ENCODE measurements at regions not wholly inside any gene's neighbourhood (a gene's known extent, or its start where the extent isn't known, plus 50 kb on each side); places are given as distances from the start of the nearest gene placed in this dataset.

DNA sequence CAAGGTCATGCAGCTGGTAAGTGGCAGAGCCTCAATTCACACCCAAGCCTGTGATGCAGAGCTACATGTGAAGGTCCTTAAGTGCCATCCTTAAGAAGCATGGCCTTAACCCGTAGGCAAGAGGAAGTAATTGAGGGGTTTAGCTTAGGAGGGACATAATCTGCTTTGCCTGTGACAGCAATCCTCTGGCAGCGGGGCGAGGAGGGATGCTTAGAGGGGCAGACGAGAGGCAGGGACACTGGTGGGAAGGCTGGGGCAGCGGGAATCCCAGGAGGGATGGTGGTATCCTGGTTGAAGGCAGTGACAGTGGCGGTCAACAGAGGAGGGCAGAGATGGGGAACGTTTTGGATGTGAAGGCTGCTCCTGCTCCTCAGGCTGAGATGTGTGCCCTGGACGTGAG, 88.1 kb downstream of the EFNB1 start:
- ATAC-seq (no peak), DNase-seq (no peak)
- intact Hi-C loops (cut with micrococcal nuclease), result no loop called here

DNA sequence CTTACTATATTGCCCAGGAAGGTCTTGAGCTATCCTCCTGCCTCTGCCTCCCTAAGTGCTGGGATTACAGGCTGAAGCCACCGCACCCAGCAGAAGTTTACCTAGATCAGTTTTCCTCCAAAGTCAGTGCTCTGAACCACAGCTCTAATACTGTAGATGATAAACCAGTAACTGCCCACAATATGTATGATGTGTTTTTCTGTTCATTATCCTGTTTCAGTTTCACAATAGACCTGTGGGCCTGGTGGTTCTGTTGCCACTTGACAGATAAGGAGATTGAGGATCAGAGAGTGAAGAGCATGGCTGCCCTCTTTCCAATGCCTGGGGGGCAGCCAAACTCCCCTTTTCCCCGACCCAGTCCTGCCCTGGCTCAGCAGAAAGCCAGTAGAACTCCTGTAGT, 87.0 kb downstream of the EFNB1 start:
- ATAC-seq, result no peak
- intact Hi-C loops (cut with micrococcal nuclease), result no loop called here
- DNase-seq, result no peak

DNA sequence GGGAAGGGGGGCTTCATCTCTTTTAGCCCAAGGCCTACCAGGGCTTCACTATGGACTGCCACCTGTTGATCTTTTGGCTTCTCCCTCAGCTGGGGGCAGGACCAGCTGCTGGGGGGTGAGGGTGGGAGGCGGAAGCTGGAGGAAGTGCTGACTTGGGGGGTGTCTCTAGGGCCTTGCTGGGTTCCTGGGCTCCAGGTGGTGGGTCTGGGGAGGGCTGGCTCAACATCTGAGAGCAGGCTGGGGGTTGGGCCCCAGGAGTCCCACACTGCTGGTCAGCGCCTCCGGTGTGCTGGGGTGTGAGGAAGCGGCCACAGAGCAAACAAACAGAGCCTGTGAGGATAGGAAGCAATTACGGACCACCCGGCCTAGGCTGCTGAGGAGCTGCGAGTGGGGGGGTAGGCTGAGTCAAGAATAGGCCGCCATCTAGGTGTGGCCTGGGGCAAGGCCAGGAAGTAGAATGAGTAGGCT, 85.7 kb downstream of the EFNB1 start:
- intact Hi-C loops (cut with micrococcal nuclease), result no loop called here
- DNase-seq (no peak), ATAC-seq (no peak)

DNA sequence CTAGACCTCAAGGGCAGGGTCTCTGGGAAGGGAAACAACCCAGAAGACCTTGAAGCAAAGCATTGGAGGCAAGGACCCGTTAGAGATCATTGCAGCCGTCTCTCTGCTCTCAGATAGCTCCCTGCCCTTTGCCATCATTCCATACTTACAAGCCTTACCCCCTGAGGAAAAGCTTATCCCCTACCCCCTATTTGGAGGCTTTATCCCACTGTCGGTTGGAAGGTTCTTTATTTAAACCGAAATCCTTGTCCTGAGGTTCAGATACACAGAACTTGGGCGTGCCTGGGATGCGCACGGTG, 84.4 kb downstream of the EFNB1 start:
- intact Hi-C loops (cut with micrococcal nuclease), result no loop called here
- DNase-seq, result no peak
- ATAC-seq, result no peak

DNA sequence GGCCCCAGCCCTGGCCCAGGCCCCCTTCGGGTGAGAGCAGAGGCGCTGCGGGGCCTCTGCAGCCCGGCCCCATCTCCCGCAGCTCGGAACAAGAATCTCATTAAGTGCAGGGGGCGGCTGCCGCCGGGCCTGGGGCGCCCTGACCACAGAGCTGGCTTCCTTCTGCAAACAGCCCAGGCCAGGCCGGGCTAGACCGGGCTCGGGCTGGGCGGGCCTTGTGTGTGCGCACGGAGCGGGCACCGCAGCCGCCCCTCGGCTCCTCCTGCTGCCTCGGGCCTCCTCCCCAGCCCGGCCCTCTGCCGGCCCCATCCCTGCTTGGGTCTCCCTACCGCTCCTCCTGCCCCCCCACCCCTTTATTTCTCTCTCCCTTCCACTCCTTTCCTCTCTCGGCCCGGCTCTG, 83.3 kb downstream of the EFNB1 start:
- intact Hi-C loops (cut with micrococcal nuclease), result no loop called here
- DNase-seq, result no peak
- peak; percentile 27 for ATAC-seq

DNA sequence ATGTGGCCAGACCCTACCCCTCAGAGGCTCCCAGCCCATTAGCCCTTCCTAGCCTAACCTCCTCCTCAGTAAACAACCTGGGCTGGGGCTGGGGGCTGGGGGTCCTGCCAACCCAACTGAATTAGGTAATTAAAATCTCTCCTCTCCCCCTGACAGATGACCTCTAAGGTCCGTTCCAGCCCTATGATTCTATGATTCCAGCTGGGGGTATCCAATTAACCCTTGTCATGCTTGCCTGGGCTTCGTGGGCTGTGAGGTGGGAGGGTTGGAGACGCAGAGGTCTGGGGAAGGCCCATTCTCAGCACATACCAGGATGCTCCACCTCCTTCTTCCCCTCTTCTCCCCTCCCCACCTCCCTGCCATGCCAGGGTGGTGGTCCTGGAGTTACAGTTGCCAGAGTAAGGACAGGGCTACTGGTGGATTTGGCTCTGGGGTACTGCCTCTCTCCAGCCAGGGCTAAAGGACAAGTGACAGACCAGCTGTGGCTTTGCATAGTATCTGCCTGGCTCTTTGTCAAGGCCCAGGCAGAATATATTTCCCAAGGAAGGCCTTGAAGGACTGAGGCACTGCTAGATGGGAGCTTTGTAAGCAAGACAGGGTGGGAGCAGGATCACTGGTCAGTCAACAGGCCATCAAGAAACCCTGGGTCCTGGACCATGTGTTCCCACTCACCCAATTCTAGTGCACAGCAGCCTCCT, 82.1 kb downstream of the EFNB1 start:
- DNase-seq, result no peak
- intact Hi-C loops (cut with micrococcal nuclease), result no loop called here
- no peak for ATAC-seq

DNA sequence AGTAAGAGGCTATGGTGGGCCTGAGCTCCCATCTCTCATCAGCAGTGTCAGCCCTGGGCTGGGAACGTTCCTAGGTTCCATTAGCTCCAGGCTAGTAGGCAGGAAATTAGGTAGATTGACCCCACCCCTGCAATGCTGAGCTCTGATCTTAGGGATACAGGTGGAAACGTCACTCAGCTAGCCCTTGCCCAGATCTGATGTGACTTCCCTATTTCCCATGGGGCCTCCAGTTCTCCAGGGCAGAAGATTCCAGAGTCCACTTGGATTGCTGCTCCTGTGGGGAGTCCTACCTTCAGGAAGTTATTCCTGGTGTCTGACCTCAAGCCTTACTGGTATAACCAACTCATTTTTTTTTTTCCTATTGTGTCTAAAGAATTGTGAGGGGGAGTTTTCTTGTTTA, 81.1 kb downstream of the EFNB1 start:
- ATAC-seq, result no peak
- intact Hi-C loops (cut with micrococcal nuclease), result no loop called here
- no peak for DNase-seq

DNA sequence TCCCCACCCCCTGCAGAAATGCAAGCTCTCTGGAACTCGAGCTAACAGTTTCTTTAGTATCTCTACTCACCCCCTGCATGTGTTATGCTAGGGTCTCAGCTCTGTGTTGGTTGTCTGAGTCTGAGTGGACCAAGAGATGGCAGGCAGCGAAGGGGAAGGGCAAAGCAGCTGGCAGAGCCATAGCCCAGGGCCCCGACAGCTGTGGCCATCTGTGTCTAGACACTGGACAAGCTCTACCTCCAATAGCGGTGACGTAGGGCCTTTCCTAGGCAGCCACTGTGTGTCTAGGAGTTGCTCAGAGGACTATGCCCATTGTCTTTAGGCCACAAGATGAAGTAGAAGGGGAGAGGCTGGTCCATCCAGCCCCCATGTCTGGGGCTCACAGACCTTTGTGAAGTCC, 79.2 kb downstream of the EFNB1 start:
- DNase-seq, result no peak
- intact Hi-C loops (cut with micrococcal nuclease), result no loop called here
- no peak for ATAC-seq

DNA sequence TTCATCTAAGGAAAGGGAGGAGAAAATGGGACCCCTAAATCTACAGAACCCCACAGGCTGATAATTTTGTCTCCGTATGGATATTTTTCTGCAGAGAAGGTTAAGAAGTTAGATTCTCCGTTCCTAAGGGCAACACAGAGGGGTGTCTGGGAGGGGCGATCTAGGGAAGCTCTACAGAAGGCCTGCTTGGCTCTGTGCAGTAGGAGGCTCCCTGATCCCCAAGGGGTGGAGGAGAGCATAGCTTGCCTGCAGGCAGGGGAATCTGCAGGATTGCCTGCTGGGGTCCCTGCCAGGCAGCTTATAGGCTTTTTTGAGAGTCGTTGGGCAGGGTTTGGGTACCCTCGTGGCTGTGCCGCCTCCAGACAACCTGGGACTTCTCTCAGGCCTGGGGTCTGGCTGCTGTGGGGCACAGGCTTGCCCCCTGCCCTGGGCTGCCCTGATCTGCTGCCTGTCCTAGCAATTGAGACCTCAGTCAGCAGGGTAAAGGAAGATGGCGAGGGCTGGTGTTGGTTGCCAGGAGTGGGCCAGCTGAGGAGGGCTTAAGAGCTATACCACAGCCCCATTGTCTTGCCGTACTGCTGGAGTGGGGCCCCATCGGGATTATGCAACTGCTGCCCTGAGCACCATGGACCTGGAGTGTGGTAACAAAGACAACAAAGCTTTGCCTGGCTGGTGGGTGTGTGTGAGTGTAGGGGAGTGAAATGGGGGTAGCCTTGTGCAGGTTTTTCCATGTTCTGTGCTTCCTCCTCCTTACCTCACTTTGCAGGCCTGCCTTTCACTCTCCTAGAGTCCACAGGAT, 74.1 kb downstream of the EFNB1 start:
- ATAC-seq, result no peak
- intact Hi-C loops (cut with micrococcal nuclease), result no loop called here
- DNase-seq, result no peak

DNA sequence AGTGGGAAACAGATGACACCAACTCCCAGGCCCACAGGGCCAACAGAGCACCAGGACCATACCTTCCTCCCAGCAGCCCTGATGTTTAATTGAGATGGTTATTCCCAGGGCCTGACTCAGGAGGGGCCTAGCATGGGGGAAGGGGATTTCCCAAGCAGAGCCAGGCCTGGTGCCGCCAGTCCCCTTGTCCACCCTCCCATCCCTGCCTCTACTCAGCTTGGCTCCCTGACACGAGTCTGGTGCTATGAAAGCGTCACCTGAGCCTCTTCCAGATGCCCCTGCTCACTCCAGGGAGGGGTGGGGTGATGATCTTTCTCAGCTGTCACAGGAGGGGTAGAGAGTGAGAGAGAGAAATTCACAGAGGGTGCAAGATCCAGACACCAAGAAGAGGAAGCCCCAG, 72.7 kb downstream of the EFNB1 start:
- intact Hi-C loops (cut with micrococcal nuclease), result no loop called here
- DNase-seq (no peak), ATAC-seq (peak; percentile 53)

DNA sequence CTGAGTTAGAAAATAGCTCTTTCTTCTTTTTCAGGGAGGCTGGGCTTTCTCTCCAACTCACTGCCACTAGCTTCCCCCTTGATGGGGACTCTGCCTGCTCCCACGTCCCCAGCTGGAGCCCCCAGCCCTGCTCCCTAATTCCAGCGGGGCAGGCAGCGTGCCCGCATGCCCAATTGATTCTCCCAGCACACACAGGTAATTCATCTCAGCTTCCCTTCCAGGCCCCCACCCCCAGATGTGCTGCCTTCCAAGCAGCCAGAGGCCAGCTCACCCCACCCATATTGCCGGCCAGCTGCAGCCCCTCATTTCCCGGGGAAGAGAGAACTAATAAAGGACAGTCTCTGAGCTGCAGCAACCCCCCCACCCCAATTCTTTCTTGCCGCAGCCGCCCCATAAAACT, 69.8 kb downstream of the EFNB1 start:
- DNase-seq (no peak), ATAC-seq (no peak)
- intact Hi-C loops (cut with micrococcal nuclease), result loop anchor here (10.0 kb wide), 1 partner anchor 64 kb away; no protein-coding TSS in a partner anchor

DNA sequence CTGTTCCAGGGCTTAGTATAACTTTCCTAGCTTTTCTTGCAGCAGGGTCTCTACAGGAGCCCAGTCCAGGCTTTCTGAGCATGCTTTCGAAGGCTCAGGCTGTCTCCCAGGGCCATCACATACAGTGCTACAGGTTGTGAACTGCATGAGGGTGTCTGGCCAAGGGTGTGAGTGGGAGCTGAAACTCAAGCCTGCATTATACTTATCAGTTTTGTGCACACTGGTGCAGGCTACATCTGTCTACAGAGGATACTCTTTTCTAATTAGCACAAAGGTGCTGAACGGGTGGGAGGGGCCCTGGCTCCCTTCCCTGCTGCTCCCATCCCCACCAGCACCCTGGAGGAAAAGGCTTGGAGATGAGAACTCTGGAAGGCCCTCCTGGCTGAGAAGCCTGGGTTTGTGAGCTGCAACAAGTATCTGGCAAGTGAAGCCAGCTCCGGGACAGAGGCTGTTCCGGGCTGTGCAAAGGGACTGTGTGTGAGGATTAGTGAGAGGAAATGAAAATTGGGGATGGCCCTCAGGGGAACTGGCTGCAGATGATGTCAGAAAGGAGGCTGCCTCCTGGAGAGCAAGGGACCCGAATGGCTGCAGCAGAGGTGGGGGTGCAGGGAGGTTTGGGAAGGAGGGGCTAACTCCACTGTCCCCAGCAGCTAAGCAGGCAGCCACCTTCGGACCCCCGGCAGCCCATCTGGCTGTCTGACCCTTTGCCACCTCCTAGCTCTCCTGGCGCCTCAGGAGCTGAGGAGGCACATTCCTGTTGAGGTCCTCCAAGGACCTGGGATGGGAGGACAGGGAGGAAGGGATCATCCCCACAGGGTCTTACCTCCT, 68.5 kb downstream of the EFNB1 start:
- no peak for ATAC-seq
- intact Hi-C loops (cut with micrococcal nuclease), result loop anchor here (10.0 kb wide), 1 partner anchor 63 kb away; no protein-coding TSS in a partner anchor
- no peak for DNase-seq

DNA sequence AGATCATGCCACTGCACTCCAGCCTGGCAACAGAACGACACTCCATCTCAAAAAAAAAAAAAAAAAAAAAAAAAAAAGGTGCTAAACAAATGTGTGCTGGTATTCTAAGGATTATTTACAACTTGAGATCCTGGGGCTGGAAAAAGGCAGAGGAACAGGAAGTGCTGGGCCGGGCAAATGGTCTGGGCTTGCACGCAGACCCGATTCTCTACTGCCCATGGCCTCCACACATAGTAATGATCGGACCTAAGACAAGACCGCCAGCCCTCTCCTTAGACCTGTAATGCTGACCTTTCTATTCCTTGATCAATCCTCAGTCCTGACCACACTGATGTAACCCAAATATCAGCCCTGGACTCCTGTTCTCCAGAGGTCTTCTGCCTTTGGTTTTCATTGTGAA, 67.8 kb downstream of the EFNB1 start:
- intact Hi-C loops (cut with micrococcal nuclease), result loop anchor here (10.0 kb wide), 1 partner anchor 62 kb away; no protein-coding TSS in a partner anchor
- no peak for DNase-seq
- ATAC-seq, result no peak

DNA sequence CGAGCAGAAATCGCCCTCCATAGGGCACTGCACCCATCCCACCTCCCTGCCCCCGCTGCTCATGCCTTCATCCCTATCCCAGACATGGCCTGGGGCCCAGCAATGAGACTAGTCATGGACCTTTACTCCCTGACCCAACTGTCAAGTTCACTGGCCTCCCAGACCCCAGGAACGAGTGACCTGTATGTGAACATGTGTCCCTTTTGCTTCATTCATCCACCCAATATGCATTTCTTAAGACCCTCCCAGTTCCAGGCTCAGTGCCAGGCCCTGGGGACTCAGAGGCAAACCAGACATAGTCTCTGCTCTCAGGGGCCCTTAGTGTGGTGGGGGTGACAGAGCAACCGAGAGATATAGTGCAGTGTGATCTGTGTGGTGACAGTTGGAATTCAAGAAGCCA, 67.0 kb downstream of the EFNB1 start:
- ATAC-seq (no peak), DNase-seq (no peak)
- intact Hi-C loops (cut with micrococcal nuclease), result loop anchor here (10.0 kb wide), 1 partner anchor 61 kb away; no protein-coding TSS in a partner anchor

DNA sequence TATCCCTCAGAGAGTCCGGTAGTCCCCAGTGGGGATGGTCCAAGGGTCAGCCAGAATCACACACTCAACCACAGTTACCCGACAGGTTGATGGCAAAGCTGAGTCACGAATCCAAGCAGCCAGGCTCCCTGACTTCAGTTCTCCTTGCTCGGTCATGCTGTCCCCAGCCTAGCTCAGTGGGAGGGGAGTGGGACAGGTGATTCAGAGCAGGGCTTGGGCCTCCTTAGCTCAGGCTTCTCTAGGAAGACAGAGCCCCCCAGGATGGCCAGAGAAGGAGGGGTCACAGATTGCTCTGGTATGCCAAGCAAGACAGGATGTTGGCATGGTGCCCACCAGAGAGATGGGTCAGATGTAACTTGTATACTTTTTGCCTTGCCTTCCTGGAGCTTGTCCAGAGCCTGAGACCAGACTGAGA, 66.5 kb downstream of the EFNB1 start:
- intact Hi-C loops (cut with micrococcal nuclease), result loop anchor here (10.0 kb wide), 1 partner anchor 61 kb away; no protein-coding TSS in a partner anchor
- DNase-seq (peak; percentile 45), ATAC-seq (peak; percentile 60)

DNA sequence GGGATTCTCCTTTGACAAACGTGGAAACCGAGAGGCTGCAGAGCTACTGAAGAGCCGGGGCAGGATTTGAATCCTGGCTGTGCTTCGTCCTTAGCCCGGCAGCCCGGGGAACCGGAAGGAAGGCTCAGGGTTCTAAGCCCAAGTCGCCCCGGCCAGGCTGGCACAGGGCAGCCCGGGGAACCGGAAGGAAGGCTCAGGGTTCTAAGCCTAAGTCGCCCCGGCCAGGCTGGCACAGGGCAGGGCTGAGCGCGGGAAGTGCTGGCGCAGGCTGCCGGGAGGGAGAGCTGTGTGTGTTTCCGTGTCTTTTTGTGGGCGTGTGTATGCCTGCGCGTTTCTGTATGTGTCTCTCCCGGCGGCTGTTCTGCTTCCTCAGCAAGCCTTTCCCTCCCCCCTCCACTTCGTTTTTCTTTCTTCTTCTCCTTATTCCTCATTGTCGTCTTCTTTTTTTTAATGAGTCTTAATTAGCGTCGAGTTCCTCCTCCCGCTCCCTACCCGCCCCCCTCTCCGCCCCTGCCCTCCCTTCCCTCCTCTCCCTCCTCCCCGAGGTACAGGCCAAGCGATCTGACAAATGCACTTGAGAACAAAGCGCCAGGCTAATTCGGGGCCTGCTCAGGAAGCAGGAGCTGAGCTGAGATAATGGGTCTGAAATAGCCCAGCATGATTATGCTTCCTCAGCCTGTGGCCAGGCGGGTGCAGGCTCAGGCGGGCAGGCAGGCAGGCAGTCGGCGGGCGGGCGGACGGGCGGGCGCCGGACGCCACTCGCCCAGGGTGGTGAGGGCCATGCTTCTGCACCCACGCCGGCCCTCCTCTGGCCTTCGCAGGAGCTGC, 65.9 kb downstream of the EFNB1 start:
- ATAC-seq (peak; percentile 90), DNase-seq (peak; percentile 75)
- intact Hi-C loops (cut with micrococcal nuclease), result loop anchor here (10.0 kb wide), 1 partner anchor 60 kb away; no protein-coding TSS in a partner anchor

DNA sequence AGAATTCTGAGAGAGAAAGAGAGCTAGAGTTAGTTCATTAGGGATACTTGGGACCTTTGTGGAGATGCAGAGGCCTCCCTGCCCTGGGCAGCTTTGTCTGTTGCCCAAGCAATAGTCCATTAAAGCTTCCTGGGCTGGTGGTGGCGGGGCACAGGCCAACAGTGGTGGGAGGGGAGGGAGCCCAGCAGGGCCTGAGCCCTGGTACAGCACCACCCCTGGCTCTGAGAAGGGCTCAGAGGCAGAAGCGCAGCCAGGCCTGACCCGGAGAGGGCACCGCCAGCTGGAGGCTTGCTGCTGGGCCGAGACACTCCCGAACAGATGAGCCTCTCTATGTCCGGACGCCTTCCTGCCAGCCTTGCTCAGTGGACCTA, 65.3 kb downstream of the EFNB1 start:
- intact Hi-C loops (cut with micrococcal nuclease), result loop anchor here (10.0 kb wide), 1 partner anchor 59 kb away; no protein-coding TSS in a partner anchor
- ATAC-seq (peak; percentile 53), DNase-seq (peak; percentile 51)

DNA sequence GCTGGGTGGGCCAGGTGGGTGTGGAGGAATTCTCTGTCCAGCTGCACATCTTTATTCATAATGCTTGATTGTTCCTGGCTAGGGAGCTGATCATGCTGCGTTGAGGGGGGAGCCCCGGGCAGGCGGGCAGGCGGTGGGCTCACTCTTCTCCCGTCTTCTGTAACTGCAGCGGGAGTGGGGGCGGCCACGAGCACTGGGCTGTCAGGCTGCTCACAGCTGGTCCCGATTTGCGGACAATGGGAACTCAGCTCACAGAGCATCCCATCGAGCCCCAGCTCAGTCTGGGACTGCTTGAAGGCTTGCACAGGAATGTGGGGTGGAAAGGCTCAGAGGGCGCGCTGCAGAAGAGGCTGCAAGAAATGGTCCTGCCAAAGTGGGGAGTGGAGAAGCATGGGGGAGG, 63.8 kb downstream of the EFNB1 start:
- DNase-seq (no peak), ATAC-seq (no peak)
- intact Hi-C loops (cut with micrococcal nuclease), result loop anchor here (10.0 kb wide), 1 partner anchor 58 kb away; no protein-coding TSS in a partner anchor

DNA sequence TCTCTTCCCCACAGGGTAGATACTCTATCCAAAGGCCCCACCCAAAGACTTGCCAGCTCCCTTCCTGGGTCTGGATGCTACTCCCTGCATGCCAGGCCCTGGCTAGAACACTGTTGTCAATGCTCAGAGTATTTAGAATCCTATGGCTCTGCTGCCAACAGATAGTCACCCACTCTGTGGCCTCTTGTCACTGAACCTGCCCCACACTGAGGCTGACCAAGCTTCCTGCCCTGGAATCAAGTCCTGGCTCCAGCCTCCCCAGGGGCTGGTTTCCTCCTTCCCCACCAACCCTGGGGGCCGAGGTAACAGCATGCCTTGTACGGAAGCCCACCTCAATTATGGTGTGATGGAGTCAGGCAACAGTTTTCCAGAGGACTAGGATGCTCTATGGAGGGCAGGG, 63.3 kb downstream of the EFNB1 start:
- intact Hi-C loops (cut with micrococcal nuclease), result loop anchor here (10.0 kb wide), 1 partner anchor 57 kb away; no protein-coding TSS in a partner anchor
- ATAC-seq, result no peak
- DNase-seq, result no peak
